ENCODE measurements at regions not wholly inside any gene's neighbourhood (a gene's known extent, or its start where the extent isn't known, plus 50 kb on each side); places are given as distances from the start of the nearest gene placed in this dataset.

GRCh38 chr10:60663850-60664249 is 114.4 kb upstream of the CDK1 start:
- DNase-seq: no peak

- DNase-seq: no peak
Measured at GRCh38 chr10:60662917-60663614, 115.2 kb upstream of the CDK1 start.

- DNase-seq: no peak
Measured at GRCh38 chr10:60661637-60662036, 116.6 kb upstream of the CDK1 start.

- DNase-seq: no peak
Measured at GRCh38 chr10:60660625-60661024, 117.7 kb upstream of the CDK1 start.

- no peak for DNase-seq
Measured at GRCh38 chr10:60654813-60655464, 123.3 kb upstream of the CDK1 start.

- no peak for DNase-seq
Measured at GRCh38 chr10:60652628-60653027, 125.7 kb upstream of the CDK1 start.

- DNase-seq: no peak
Measured at GRCh38 chr10:60650378-60650800, 127.9 kb upstream of the CDK1 start.

GRCh38 chr10:60649485-60650377 is 128.5 kb upstream of the CDK1 start:
- no peak for DNase-seq

- no peak for DNase-seq
Measured at GRCh38 chr10:60648761-60649160, 129.5 kb upstream of the CDK1 start.

GRCh38 chr10:60646966-60647796 is 131.1 kb upstream of the CDK1 start:
- peak; percentile 69 to 86 for DNase-seq

GRCh38 chr10:60645980-60646379 is 132.3 kb upstream of the CDK1 start:
- no peak for DNase-seq

GRCh38 chr10:60644436-60645130 is 133.7 kb upstream of the CDK1 start:
- no peak for DNase-seq

GRCh38 chr10:60643874-60644273 is 134.4 kb upstream of the CDK1 start:
- no peak for DNase-seq

GRCh38 chr10:60629332-60629731 is 148.9 kb upstream of the CDK1 start:
- DNase-seq: no peak

- no peak for DNase-seq
Measured at GRCh38 chr10:60627778-60628748, 150.2 kb upstream of the CDK1 start.

GRCh38 chr10:60626037-60626436 is 152.2 kb upstream of the CDK1 start:
- no peak for DNase-seq

GRCh38 chr10:60623627-60624026 is 154.7 kb upstream of the CDK1 start:
- DNase-seq: no peak

- DNase-seq: no peak
Measured at GRCh38 chr10:60621018-60621417, 157.3 kb upstream of the CDK1 start.

- no peak for DNase-seq
Measured at GRCh38 chr10:60618861-60619260, 159.4 kb upstream of the CDK1 start.

GRCh38 chr10:60615541-60615940 is 162.7 kb upstream of the CDK1 start:
- DNase-seq: no peak

GRCh38 chr10:60614363-60614762 is 163.9 kb upstream of the CDK1 start:
- no peak for DNase-seq

Data from Kasumi-1 (cell line).